DND-41 (cell line): ENCODE measurements at regions not wholly inside any gene's neighbourhood (a gene's known extent, or its start where the extent isn't known, plus 50 kb on each side); places are given as distances from the start of the nearest gene placed in this dataset.

Source experiments
- CTCF ChIP-seq: IDR thresholded peaks from 2 replicates; pipeline ENCODE4 v1.5.1; 2012; ENCODE audit warnings: borderline replicate concordance, low read length, moderate library complexity, mild to moderate bottlenecking; ENCODE audit not compliant: poor library complexity, severe bottlenecking; ENCODE audit errors: extremely low read depth
- EZH2 ChIP-seq: IDR thresholded peaks from 3 replicates; pipeline ENCODE4 v1.6.1; 2012; ENCODE audit warnings: borderline replicate concordance, low read depth, mild to moderate bottlenecking, moderate library complexity, low read length, inconsistent platforms; ENCODE audit not compliant: severe bottlenecking

GRCh38 chr4:33422656-33423055 is 2702.5 kb downstream of the PCDH7 start:
- TF ChIP-seq EZH2 (no peak), CTCF (no peak)
